IPS-18a (cell line): ENCODE measurements at regions not wholly inside any gene's neighbourhood (a gene's known extent, or its start where the extent isn't known, plus 50 kb on each side); places are given as distances from the start of the nearest gene placed in this dataset.

Source experiments
- H3K27ac ChIP-seq: one replicate; pipeline ENCODE4 v1.5.1; 2013; ENCODE audit warnings: low read length
- H3K27me3 ChIP-seq: one replicate; pipeline ENCODE4 v1.6.1; 2013; ENCODE audit warnings: mild to moderate bottlenecking, low read length; ENCODE audit not compliant: control insufficient read depth, insufficient read depth
- H3K36me3 ChIP-seq: one replicate; pipeline ENCODE4 v1.6.1; 2013; ENCODE audit warnings: low read depth, low read length; ENCODE audit not compliant: control insufficient read depth
- H3K4me1 ChIP-seq: one replicate; pipeline ENCODE4 v1.6.1; 2013; ENCODE audit warnings: low read depth, low read length; ENCODE audit not compliant: control insufficient read depth
- H3K4me3 ChIP-seq: one replicate; pipeline ENCODE4 v1.5.1; 2013; ENCODE audit warnings: low read length
- H3K9ac ChIP-seq: one replicate; pipeline ENCODE4 v1.6.1; 2013; ENCODE audit warnings: mild to moderate bottlenecking, low read length, moderate library complexity
- H3K9me3 ChIP-seq: one replicate; pipeline ENCODE4 v1.6.1; 2013; ENCODE audit warnings: low read depth, low read length; ENCODE audit not compliant: control insufficient read depth

- H3K9me3 ChIP-seq, result no peaks in the 10 kb centered on the region
- H3K27me3 ChIP-seq, result no peaks in the 10 kb centered on the region
- H3K36me3 ChIP-seq, result no peaks in the 10 kb centered on the region
- H3K9ac ChIP-seq, result no peak overlapping the region
- H3K27ac ChIP-seq, result no peak overlapping the region
- H3K4me3 ChIP-seq, result no peak overlapping the region
- no peaks in the 10 kb centered on the region for H3K4me1 ChIP-seq
Observed at GRCh38 chr19:31118287-31118955, 230.8 kb downstream of the TSHZ3 start.

DNA sequence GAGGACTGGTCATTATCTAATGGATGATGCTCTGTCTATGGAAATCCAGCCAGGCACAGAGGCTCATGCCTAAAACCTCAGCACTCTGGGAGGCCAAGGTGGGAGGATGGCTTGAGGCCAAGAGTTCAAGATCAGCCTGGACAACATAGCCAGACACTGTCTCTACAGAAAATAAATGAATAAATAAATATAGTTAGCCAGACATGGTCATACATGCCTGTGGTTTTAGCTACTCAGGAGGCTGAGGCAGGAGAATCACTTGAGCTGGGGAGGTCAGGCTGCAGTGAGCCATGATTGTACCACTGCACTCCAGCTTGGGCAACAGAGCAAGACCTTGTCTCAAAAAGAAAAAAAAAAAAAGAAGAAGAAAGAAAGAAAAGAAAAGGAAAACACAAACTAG lies 234.7 kb downstream of the TSHZ3 start:
- no peak overlapping the region for H3K27ac ChIP-seq
- H3K9ac ChIP-seq, result no peak overlapping the region
- H3K4me1 ChIP-seq, result no peaks in the 10 kb centered on the region
- H3K27me3 ChIP-seq, result no peaks in the 10 kb centered on the region
- H3K36me3 ChIP-seq, result no peaks in the 10 kb centered on the region
- no peaks in the 10 kb centered on the region for H3K9me3 ChIP-seq
- no peak overlapping the region for H3K4me3 ChIP-seq

- no peaks in the 10 kb centered on the region for H3K27me3 ChIP-seq
- no peak overlapping the region for H3K4me3 ChIP-seq
- no peaks in the 10 kb centered on the region for H3K36me3 ChIP-seq
- no peak overlapping the region for H3K9ac ChIP-seq
- H3K27ac ChIP-seq, result no peak overlapping the region
- H3K9me3 ChIP-seq, result no peaks in the 10 kb centered on the region
- H3K4me1 ChIP-seq, result no peaks in the 10 kb centered on the region
Observed at GRCh38 chr19:31113293-31113692, 235.9 kb downstream of the TSHZ3 start.

- no peak overlapping the region for H3K4me3 ChIP-seq
- no peaks in the 10 kb centered on the region for H3K4me1 ChIP-seq
- no peaks in the 10 kb centered on the region for H3K27me3 ChIP-seq
- H3K36me3 ChIP-seq, result no peaks in the 10 kb centered on the region
- H3K9ac ChIP-seq, result no peak overlapping the region
- no peak overlapping the region for H3K27ac ChIP-seq
- H3K9me3 ChIP-seq, result no peaks in the 10 kb centered on the region
Observed at GRCh38 chr19:31112158-31112557, 237.1 kb downstream of the TSHZ3 start.

GRCh38 chr19:31111741-31112140 lies 237.5 kb downstream of the TSHZ3 start:
- H3K4me3 ChIP-seq, result no peak overlapping the region
- no peaks in the 10 kb centered on the region for H3K36me3 ChIP-seq
- H3K27me3 ChIP-seq, result no peaks in the 10 kb centered on the region
- no peaks in the 10 kb centered on the region for H3K9me3 ChIP-seq
- no peak overlapping the region for H3K9ac ChIP-seq
- H3K27ac ChIP-seq, result no peak overlapping the region
- no peaks in the 10 kb centered on the region for H3K4me1 ChIP-seq

DNA sequence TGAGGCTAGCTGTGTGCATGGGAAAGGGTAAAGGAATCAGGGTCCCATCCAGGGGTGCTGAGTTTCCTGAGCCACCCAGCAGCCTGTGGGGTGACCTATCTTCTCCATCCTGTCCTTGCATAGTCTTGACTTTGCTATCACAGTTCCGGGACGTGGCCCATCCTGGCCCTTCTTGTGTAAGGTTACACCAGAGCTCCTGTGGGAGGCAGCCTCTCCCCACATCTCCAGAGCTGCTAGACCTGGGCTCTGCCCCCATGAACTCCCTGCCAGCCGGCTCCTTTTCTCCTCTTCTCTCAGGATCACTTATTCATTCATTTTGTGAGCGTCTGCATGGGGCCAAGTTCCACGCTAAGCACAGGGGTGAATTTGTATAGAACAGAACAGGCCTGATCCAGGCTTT lies 238.9 kb downstream of the TSHZ3 start:
- Histone ChIP-seq H3K27ac (no peak overlapping the region), H3K9me3 (no peaks in the 10 kb centered on the region), H3K27me3 (no peaks in the 10 kb centered on the region), H3K36me3 (no peaks in the 10 kb centered on the region), H3K4me1 (peaks cover 9% of the 10 kb centered on the region), H3K9ac (no peak overlapping the region), H3K4me3 (no peak overlapping the region)

DNA sequence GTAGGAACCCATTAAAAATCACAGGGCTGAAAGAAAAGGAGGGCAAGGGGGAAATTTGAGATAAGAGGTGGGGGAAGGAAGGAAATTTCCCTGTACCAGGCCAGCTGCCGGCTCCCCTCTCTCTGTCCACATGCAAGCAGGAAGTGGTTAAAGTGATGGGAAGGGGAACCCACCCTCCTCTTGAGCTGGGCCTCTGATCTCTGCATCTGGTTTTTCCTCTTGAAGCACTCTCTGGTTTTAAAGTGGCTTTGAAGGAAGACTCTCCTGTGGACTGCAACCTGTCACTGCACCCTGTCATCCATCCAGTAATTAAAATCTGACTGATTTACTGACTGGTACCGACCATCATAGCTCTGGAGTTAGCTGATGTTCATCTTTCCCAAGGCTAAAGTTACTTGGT lies 239.6 kb downstream of the TSHZ3 start:
- Histone ChIP-seq H3K4me1 (peaks cover 9% of the 10 kb centered on the region), H3K36me3 (no peaks in the 10 kb centered on the region), H3K27me3 (no peaks in the 10 kb centered on the region), H3K4me3 (no peak overlapping the region), H3K9me3 (no peaks in the 10 kb centered on the region), H3K27ac (no peak overlapping the region), H3K9ac (no peak overlapping the region)

- H3K4me1 ChIP-seq, result peaks cover 17% of the 10 kb centered on the region
- no peak overlapping the region for H3K4me3 ChIP-seq
- H3K36me3 ChIP-seq, result no peaks in the 10 kb centered on the region
- no peak overlapping the region for H3K9ac ChIP-seq
- H3K9me3 ChIP-seq, result no peaks in the 10 kb centered on the region
- H3K27me3 ChIP-seq, result no peaks in the 10 kb centered on the region
- H3K27ac ChIP-seq, result no peak overlapping the region
Observed at GRCh38 chr19:31107096-31107495, 242.1 kb downstream of the TSHZ3 start.

DNA sequence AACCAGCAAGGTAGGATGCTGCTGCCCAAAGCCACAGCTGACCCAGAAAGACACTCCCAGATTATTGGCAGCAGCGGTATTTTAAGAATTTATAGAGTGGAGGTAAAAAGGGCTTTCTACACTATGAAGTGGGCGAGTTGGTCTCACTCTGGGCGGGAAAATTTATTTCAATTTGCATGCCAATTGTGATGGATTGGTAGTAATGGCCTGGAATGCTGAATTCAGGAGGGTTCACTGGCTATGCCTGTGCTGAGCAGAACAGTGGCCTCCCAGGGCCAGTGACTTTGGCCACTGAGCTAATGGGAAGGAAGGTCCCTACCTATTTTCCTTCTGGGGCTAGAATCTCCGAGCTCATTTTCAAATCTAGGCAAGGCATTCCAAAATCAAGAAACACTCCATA lies 243.5 kb downstream of the TSHZ3 start:
- H3K9me3 ChIP-seq, result no peaks in the 10 kb centered on the region
- no peak overlapping the region for H3K4me3 ChIP-seq
- peaks cover 27% of the 10 kb centered on the region for H3K4me1 ChIP-seq
- H3K27ac ChIP-seq, result no peak overlapping the region
- no peak overlapping the region for H3K9ac ChIP-seq
- H3K27me3 ChIP-seq, result no peaks in the 10 kb centered on the region
- H3K36me3 ChIP-seq, result no peaks in the 10 kb centered on the region

GRCh38 chr19:31104451-31104850 lies 244.8 kb downstream of the TSHZ3 start:
- H3K4me3 ChIP-seq, result no peak overlapping the region
- no peaks in the 10 kb centered on the region for H3K36me3 ChIP-seq
- no peaks in the 10 kb centered on the region for H3K9me3 ChIP-seq
- no peaks in the 10 kb centered on the region for H3K27me3 ChIP-seq
- no peak overlapping the region for H3K9ac ChIP-seq
- no peak overlapping the region for H3K27ac ChIP-seq
- peaks cover 33% of the 10 kb centered on the region for H3K4me1 ChIP-seq

DNA sequence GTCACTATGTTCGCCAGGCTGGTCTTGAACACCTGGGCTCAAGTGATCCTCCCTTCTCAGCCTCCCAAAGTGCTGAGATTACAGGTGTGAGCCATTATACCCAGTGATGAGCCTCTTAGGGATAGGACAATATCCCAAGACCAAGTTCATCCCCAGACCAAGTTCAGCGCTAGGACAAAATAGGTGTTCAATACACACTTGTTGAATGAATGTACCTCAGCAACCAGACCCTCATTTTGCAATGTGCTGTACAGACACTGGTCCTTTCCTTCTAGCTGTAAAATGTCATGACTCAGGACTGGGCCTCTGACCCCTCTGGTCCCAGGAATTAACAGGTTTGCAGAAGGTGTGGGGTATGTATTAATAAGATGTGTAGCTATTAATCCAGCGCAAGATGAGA lies 246.0 kb downstream of the TSHZ3 start:
- Histone ChIP-seq H3K36me3 (no peaks in the 10 kb centered on the region), H3K4me1 (peaks cover 33% of the 10 kb centered on the region), H3K27ac (no peak overlapping the region), H3K9me3 (no peaks in the 10 kb centered on the region), H3K27me3 (no peaks in the 10 kb centered on the region), H3K9ac (no peak overlapping the region), H3K4me3 (no peak overlapping the region)

GRCh38 chr19:31102674-31103073 lies 246.6 kb downstream of the TSHZ3 start:
- Histone ChIP-seq H3K27me3 (no peaks in the 10 kb centered on the region), H3K9ac (no peak overlapping the region), H3K9me3 (no peaks in the 10 kb centered on the region), H3K36me3 (no peaks in the 10 kb centered on the region), H3K4me3 (no peak overlapping the region), H3K4me1 (peaks cover 33% of the 10 kb centered on the region), H3K27ac (no peak overlapping the region)
